K562 (cell line): ENCODE measurements at regions not wholly inside any gene's neighbourhood (a gene's known extent, or its start where the extent isn't known, plus 50 kb on each side); places are given as distances from the start of the nearest gene placed in this dataset.

Source experiments
- ATAC-seq: fragments of 200-7000 bp; cut with Tn5 transposase; 3 replicates; pipeline ENCODE4 v1.9.1; 2020; ENCODE audit warnings: moderate library complexity
- BruUV-seq: library from RNA; stranded (reverse); fragments of 400-500 nt; replicated peaks from 2 replicates; lab custom pipeline; 2021; lab: Mats Ljungman, UMichigan
- CTCF ChIA-PET: fragments of 300-600 bp; formaldehyde crosslinking; extraction: SDS; loops from one replicate; lab custom pipeline; 2021; ENCODE audit warnings: low intra/inter-chr PET ratio; lab: Yijun Ruan, JAX
- POLR2A ChIA-PET: fragments of 300-600, 350-650 bp; sonication (Branson Sonifier 250); formaldehyde crosslinking; extraction: SDS; loops from one replicate; lab custom pipeline; 2021; ENCODE audit warnings: antibody characterized with exemption, inconsistent platforms; lab: Yijun Ruan, JAX
- DNase-seq, 4 experiments: peaks; one replicate each; pipeline versions ENCODE4 v3.0.0 to v3.0.0-alpha.2; 2011 to 2018; ENCODE audit warnings: low spot score in 3 of 4, mixed read lengths in 3 of 4; ENCODE audit errors: extremely low read depth in 1 of 4
- FAIRE-seq: peaks from 2 replicates; lab custom pipeline; 2011; peaks lifted over from hg19 to GRCh38; lab: Jason Lieb, UNC
- H2AFZ ChIP-seq: 2 replicates; pipeline ENCODE4 v1.6.0; 2011; ENCODE audit warnings: low read depth, low read length, control low read depth, inconsistent platforms
- H3K27ac ChIP-seq: fragments of 200-600 bp; 3 replicates; pipeline ENCODE4 v1.8.0; 2011; ENCODE audit warnings: low read depth, mild to moderate bottlenecking, control low read depth, inconsistent platforms, low read length, moderate library complexity, mixed read lengths; ENCODE audit errors: extremely low read depth
- H3K27me3 ChIP-seq, 2 experiments: fragments of 300-600 bp in 1 of 2; 2 replicates in 1 of 2; 3 replicates in 1 of 2; pipeline versions ENCODE4 v1.6.0 to v1.8.0; 2011; ENCODE audit warnings: inconsistent platforms in 2 of 2, low read length in 2 of 2, mild to moderate bottlenecking in 1 of 2, mixed read lengths in 1 of 2, moderate library complexity in 1 of 2; ENCODE audit not compliant: control insufficient read depth in 2 of 2, insufficient read depth in 2 of 2
- H3K36me3 ChIP-seq: fragments of 300-600 bp; 3 replicates; pipeline ENCODE4 v1.8.0; 2011; ENCODE audit warnings: mild to moderate bottlenecking, low read length, inconsistent platforms; ENCODE audit not compliant: control insufficient read depth, insufficient read depth
- H3K4me1 ChIP-seq, 2 experiments: fragments of 200-600 bp in 1 of 2; replicated peaks in 1 of 2; 2 replicates in 1 of 2; 3 replicates in 1 of 2; pipeline versions ENCODE4 v1.5.1 to v1.8.0; 2011; ENCODE audit warnings: inconsistent platforms in 2 of 2, low read length in 2 of 2, mild to moderate bottlenecking in 1 of 2, mixed read lengths in 1 of 2, moderate library complexity in 1 of 2; ENCODE audit not compliant: control insufficient read depth in 2 of 2, insufficient read depth in 2 of 2
- H3K4me2 ChIP-seq: 2 replicates; pipeline ENCODE4 v1.6.1; 2011; ENCODE audit warnings: low read length, control low read depth, inconsistent platforms, mixed read lengths; ENCODE audit not compliant: insufficient read depth
- H3K4me3 ChIP-seq: fragments of 200-600 bp; sonication (generic), shearing (Covaris generic); 2 replicates; pipeline ENCODE4 v1.5.1; 2016; ENCODE audit warnings: control low read depth, inconsistent platforms
- H3K79me2 ChIP-seq: fragments of 200-600 bp; 3 replicates; pipeline ENCODE4 v1.8.0; 2011; ENCODE audit warnings: low read length, inconsistent platforms; ENCODE audit not compliant: control insufficient read depth, insufficient read depth
- H3K9ac ChIP-seq, 2 experiments: 2 replicates each; pipeline versions ENCODE4 v1.6.0 to v1.6.1; 2011; ENCODE audit warnings: low read depth in 2 of 2, low read length in 2 of 2, control low read depth in 1 of 2, inconsistent platforms in 1 of 2, mild to moderate bottlenecking in 1 of 2, mixed read lengths in 1 of 2; ENCODE audit not compliant: insufficient read depth in 1 of 2
- H3K9me1 ChIP-seq: one replicate; pipeline ENCODE4 v1.6.0; 2011; ENCODE audit warnings: inconsistent platforms, mild to moderate bottlenecking, low read length, moderate library complexity; ENCODE audit not compliant: control insufficient read depth, insufficient read depth
- H3K9me3 ChIP-seq: replicated peaks from 2 replicates; pipeline ENCODE4 v1.5.1; 2011; ENCODE audit warnings: low read depth, low read length, inconsistent platforms; ENCODE audit not compliant: control insufficient read depth, insufficient read depth
- H4K20me1 ChIP-seq: replicated peaks from 2 replicates; pipeline ENCODE4 v1.6.1; 2011; ENCODE audit warnings: low read length, inconsistent platforms, mixed read lengths; ENCODE audit not compliant: control insufficient read depth, insufficient read depth
- DMBX1 ChIP-seq: fragments of 250-450 bp; sonication (Bioruptor Pico); IDR thresholded peaks from 2 replicates; pipeline ENCODE4 v1.8.0; 2022; ENCODE audit warnings: inconsistent platforms, mild to moderate bottlenecking, moderate library complexity, borderline replicate concordance
- HMG20A ChIP-seq: fragments of 450-650 bp; formaldehyde crosslinking; conservative IDR thresholded peaks from 2 replicates; pipeline ENCODE4 v1.4.0; 2020; ENCODE audit warnings: mild to moderate bottlenecking, mixed read lengths
- IRF2 ChIP-seq: sonication (generic); formaldehyde crosslinking; IDR thresholded peaks from 2 replicates; pipeline ENCODE4 v1.8.1; 2022; ENCODE audit warnings: mild to moderate bottlenecking, missing genetic modification reagents
- KDM1A ChIP-seq, 2 experiments: fragments of 450-650 bp; IDR thresholded peaks; 2 replicates each; pipeline ENCODE4 v1.6.1; 2016; ENCODE audit warnings: mild to moderate bottlenecking in 2 of 2
- MYNN ChIP-seq, 2 experiments: sonication (generic); formaldehyde crosslinking in 1 of 2; IDR thresholded peaks; 2 replicates each; pipeline versions ENCODE4 v1.5.0 to v1.6.1; 2016 to 2020; ENCODE audit warnings: antibody characterized with exemption in 1 of 2, missing genetic modification reagents in 1 of 2
- NCOA2 ChIP-seq, 2 experiments: fragments of 450-650 bp; IDR thresholded peaks; 2 replicates each; pipeline ENCODE4 v1.6.1; 2018; ENCODE audit warnings: mild to moderate bottlenecking in 2 of 2, moderate library complexity in 1 of 2; ENCODE audit not compliant: partially characterized antibody in 2 of 2
- NCOR1 ChIP-seq: fragments of 450-650 bp; IDR thresholded peaks from 2 replicates; pipeline ENCODE4 v1.6.1; 2016; ENCODE audit warnings: mild to moderate bottlenecking, moderate library complexity
- PML ChIP-seq: IDR thresholded peaks from 2 replicates; pipeline ENCODE4 v1.6.1; 2012; ENCODE audit warnings: low read length, inconsistent platforms
- RFX1 ChIP-seq: fragments of 450-650 bp; IDR thresholded peaks from 2 replicates; pipeline ENCODE4 v1.6.1; 2016; ENCODE audit warnings: mild to moderate bottlenecking, moderate library complexity
- THRA ChIP-seq: fragments of 450-650 bp; IDR thresholded peaks from 2 replicates; pipeline ENCODE4 v1.6.1; 2017; ENCODE audit warnings: mild to moderate bottlenecking, moderate library complexity
- ZFP1 ChIP-seq: fragments of 450-650 bp; formaldehyde crosslinking; IDR thresholded peaks from 2 replicates; pipeline ENCODE4 v1.4.0; 2020; ENCODE audit warnings: mild to moderate bottlenecking, mixed read lengths
- ZNF140 ChIP-seq: fragments of 250-450 bp; sonication (Bioruptor Pico); IDR thresholded peaks from 2 replicates; pipeline ENCODE4 v1.8.0; 2021; ENCODE audit warnings: moderate library complexity, mild to moderate bottlenecking, inconsistent platforms
- ZNF589 ChIP-seq: fragments of 200-800 bp; sonication (Bioruptor generic); IDR thresholded peaks from 2 replicates; pipeline ENCODE4 v1.6.1; 2016; ENCODE audit warnings: low read depth, missing genetic modification characterization, missing compliant biosample characterization
- ZNF766 ChIP-seq: fragments of 200-800 bp; sonication (Bioruptor generic); conservative IDR thresholded peaks from 2 replicates; pipeline ENCODE4 v1.6.1; 2016; ENCODE audit warnings: missing genetic modification characterization, missing compliant biosample characterization
- ZNF785 ChIP-seq: fragments of 250-450 bp; sonication (Bioruptor Pico); IDR thresholded peaks from 2 replicates; pipeline ENCODE4 v1.4.0; 2020; ENCODE audit warnings: mild to moderate bottlenecking
- WGBS: fragments of 100-300 bp; shearing (Covaris generic); methylation state at CpG from one replicate; pipeline ENCODE4 v1.1.6; 2016; ENCODE audit warnings: low coverage, mixed read lengths; ENCODE audit not compliant: insufficient coverage; ENCODE audit errors: missing lambda C conversion rate; 5-methylcytosine and 5-hydroxymethylcytosine counted together
- in situ Hi-C: fragments of 300-500 bp; cut with MboI; formaldehyde crosslinking; loops from 4 replicates; pipeline ENCODE4 v1.15.0; 2018; ENCODE audit warnings: inconsistent platforms, mixed read lengths
- intact Hi-C: fragments of 100-400 bp; cut with micrococcal nuclease; formaldehyde crosslinking; loops from 2 replicates; pipeline ENCODE4 v1.14.2; 2022

- Histone ChIP-seq H3K9me1 (no peaks in the 10 kb centered on the region), H3K27me3 (no peaks in the 10 kb centered on the region), H3K79me2 (no peaks in the 10 kb centered on the region), H3K36me3 (no peaks in the 10 kb centered on the region), H3K9me3 (no peaks in the 10 kb centered on the region), H3K27ac (no peak overlapping the region), H3K9ac (no peak overlapping the region), H3K4me3 (no peak overlapping the region)
- WGBS: 6% methylated on average over 1 of the region's 1 CpG
- ATAC-seq (no peak), FAIRE-seq (no peak)
- no TSS peak for BruUV-seq
- TF ChIP-seq PML (no peak), ZNF140 (no peak), ZFP1 (no peak), NCOR1 (no peak), ZNF785 (CRISPR knock-in tag) (no peak), NCOA2 (IDR thresholded peaks at IDR 0.05; ENCODE audit: partially characterized antibody in 2 of 2) (no peak), IRF2 (no peak), ZNF589 (CRISPR knock-in tag) (no peak), MYNN (IDR thresholded peaks at IDR 0.05) (no peak), MYNN (CRISPR knock-in tag; IDR thresholded peaks at IDR 0.05) (no peak), RFX1 (no peak), KDM1A (IDR thresholded peaks at IDR 0.05) (no peak), THRA (no peak), HMG20A (CRISPR knock-in tag) (no peak), ZNF766 (CRISPR knock-in tag) (no peak), DMBX1 (CRISPR knock-in tag) (no peak)
- TF ChIP-seq, all 486 proteins: peak for 0
- ChIA-PET POLR2A (no interaction called here), CTCF (no interaction called here)
- DNase-seq: no peak
- H4K20me1 ChIP-seq: no peaks in the 10 kb centered on the region
- in situ Hi-C loops: no loop called here
- H3K4me2 ChIP-seq: no peak overlapping the region
- no peaks in the 10 kb centered on the region for H3K4me1 ChIP-seq
- intact Hi-C loops: no loop called here
- no peak overlapping the region for H2AFZ ChIP-seq
Measured at GRCh38 chr1:82634266-82634665, 833.5 kb downstream of the ADGRL2 start.
